ENCODE measurements at regions not wholly inside any gene's neighbourhood (a gene's known extent, or its start where the extent isn't known, plus 50 kb on each side); places are given as distances from the start of the nearest gene placed in this dataset.

DNA sequence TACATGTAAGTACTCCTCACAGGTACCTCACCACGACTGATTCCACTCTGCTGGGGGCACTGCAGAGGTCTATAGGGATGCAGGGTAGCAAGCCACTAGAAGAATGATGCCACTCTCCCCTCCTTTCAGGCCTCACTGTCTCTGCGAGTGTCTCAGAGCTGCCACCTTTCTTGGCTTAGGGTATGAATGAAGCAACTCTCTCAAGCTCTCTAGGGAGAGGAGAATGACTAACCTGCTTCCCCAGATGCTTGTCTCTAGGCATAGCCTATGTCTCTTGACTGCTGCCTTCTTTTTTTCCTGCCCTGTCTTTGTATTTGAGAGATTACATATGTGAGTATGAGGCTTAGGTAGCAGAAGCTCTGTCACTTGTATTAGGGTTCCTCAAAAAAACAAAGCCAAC is 566.5 kb upstream of the ATP2B1 start:
- 87% methylated on average over 2 of the region's 2 CpGs for WGBS
- Histone ChIP-seq H3K4me3 (ENCODE audit: low read depth, low read length) (no peak overlapping the region), H3K27ac (ENCODE audit: low read depth) (no peak overlapping the region), H3K36me3 (ENCODE audit: insufficient read depth) (no peaks in the 10 kb centered on the region), H3K4me1 (ENCODE audit: insufficient read depth) (no peaks in the 10 kb centered on the region)
- no peak for DNase-seq (ENCODE audit: extremely low spot score)

GRCh38 chr12:90274407-90274806 is 565.8 kb upstream of the ATP2B1 start:
- no peak overlapping the region for H3K4me3 ChIP-seq (ENCODE audit: low read depth, low read length)
- no peak for DNase-seq (ENCODE audit: extremely low spot score)
- WGBS: 93% methylated on average over 1 of the region's 1 CpG
- no peak overlapping the region for H3K27ac ChIP-seq (ENCODE audit: low read depth)
- H3K4me1 ChIP-seq (ENCODE audit: insufficient read depth): no peaks in the 10 kb centered on the region
- no peaks in the 10 kb centered on the region for H3K36me3 ChIP-seq (ENCODE audit: insufficient read depth)

DNA sequence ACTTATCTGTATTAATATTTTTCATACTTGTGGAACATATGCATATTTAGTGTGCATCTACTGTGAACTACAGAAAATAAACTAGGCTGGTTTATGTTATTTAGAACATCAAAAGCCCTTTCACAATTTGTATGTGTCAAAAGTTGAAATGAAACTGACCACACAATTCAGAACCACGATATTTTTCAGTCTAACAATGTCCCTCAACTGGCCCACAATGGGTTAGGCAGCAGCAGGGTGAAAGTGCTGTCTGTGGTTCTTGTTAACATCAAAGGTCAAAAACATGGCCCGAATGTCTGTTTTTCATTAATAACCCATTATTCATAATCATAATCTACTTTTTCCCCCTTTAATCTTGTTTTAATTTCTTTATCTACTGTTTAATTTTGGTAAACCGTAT is 559.9 kb upstream of the ATP2B1 start:
- no peak for DNase-seq (ENCODE audit: extremely low spot score)
- H3K27ac ChIP-seq (ENCODE audit: low read depth): no peak overlapping the region
- no peaks in the 10 kb centered on the region for H3K36me3 ChIP-seq (ENCODE audit: insufficient read depth)
- 58% methylated on average over 3 of the region's 3 CpGs for WGBS
- no peak overlapping the region for H3K4me3 ChIP-seq (ENCODE audit: low read depth, low read length)
- no peaks in the 10 kb centered on the region for H3K4me1 ChIP-seq (ENCODE audit: insufficient read depth)

DNA sequence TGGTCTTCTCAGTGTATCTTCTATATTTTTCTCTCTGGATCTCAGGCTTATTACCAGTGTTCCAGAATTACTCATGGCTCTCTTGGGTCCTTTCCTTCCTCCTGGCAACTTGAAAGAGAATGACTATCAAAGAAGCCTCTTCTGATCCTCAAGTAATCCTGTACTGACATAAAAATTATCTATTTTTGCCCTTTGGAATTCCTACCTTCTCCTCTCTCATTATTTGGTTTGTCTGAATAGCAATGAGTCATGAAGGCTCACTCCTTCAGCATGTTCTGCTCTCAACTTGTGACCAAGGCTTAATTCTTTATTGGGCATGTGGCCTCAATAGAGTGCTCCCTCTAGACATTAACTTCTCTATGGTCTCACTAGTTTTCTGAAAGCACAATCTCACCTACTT is 553.6 kb upstream of the ATP2B1 start:
- Histone ChIP-seq H3K27ac (ENCODE audit: low read depth) (no peak overlapping the region), H3K4me1 (ENCODE audit: insufficient read depth) (no peaks in the 10 kb centered on the region), H3K36me3 (ENCODE audit: insufficient read depth) (no peaks in the 10 kb centered on the region), H3K4me3 (ENCODE audit: low read depth, low read length) (no peak overlapping the region)
- no peak for DNase-seq (ENCODE audit: extremely low spot score)

DNA sequence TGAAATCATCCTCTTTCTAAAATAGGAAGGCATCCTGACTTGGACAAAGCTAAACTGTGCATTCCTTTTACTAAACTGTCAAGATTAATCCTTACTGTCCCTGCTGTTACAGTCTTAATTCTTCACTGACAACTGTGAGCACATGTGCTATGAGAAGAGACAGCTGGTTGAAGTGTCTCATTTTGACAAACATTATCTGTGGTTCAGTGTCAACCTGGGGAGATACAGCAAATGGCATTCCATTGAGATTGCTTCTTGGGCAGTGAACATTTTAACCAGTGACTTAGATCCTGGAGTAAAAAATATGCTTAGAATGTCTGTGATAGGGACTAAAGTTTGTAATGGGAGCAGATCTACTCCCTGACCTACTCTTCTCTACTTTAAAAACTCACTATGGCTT is 552.6 kb upstream of the ATP2B1 start:
- Histone ChIP-seq H3K4me3 (ENCODE audit: low read depth, low read length) (no peak overlapping the region), H3K4me1 (ENCODE audit: insufficient read depth) (no peaks in the 10 kb centered on the region), H3K27ac (ENCODE audit: low read depth) (no peak overlapping the region), H3K36me3 (ENCODE audit: insufficient read depth) (no peaks in the 10 kb centered on the region)
- no peak for DNase-seq (ENCODE audit: extremely low spot score)

DNA sequence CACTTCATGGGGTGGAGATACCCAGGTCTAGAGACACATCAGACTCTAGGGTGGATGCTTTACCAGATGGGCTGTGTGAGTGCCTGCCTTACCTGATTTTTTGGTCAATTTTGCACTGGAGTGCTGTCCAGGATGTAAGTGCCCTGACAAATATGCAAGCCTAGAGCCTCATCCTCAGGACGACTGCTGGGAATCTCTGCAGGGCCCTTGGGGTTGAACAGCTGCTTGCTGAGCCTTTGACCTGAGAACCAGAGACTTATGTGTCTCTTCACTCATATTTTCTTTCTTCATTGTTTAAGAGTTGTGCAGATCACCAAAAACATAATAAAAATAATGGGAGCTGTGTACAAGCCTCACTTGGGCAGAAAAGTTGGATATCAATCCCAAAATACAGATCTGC is 551.5 kb upstream of the ATP2B1 start:
- no peaks in the 10 kb centered on the region for H3K4me1 ChIP-seq (ENCODE audit: insufficient read depth)
- no peak overlapping the region for H3K27ac ChIP-seq (ENCODE audit: low read depth)
- H3K4me3 ChIP-seq (ENCODE audit: low read depth, low read length): no peak overlapping the region
- no peak for DNase-seq (ENCODE audit: extremely low spot score)
- WGBS: 47% methylated on average over 1 of the region's 1 CpG
- no peaks in the 10 kb centered on the region for H3K36me3 ChIP-seq (ENCODE audit: insufficient read depth)

DNA sequence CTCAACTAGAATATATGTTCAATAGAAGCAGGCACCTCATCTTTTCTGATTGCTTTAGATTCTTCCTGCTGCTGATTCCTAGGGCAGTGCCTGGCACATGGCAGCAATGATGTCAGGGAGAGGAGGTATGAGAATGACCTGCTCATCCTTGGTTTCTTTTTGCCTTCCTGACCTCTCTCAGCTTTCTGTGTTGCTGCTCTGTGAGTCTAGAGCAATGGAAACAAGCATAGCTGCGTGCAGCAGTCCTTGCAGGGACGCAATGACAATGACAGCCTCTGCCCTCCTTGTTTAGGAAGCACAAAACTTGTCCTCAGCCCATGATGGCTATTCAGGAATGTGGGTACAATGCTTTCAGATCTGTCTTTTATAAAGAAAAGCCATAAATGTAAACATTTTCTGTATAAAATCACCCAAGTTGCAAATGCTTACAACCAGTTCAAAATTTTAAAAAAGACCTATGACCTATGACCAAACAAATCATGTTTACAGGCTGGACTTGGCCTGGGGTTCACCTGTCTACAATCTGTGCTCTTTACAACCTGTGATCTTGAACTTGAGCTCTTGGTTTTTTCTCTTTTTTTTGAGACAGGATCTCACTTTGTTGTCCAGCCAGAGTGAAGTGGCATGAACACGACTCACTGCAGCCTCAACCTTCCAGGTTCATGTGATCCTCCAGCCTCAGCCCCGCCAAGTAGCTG is 549.4 kb upstream of the ATP2B1 start:
- Histone ChIP-seq H3K27ac (ENCODE audit: low read depth) (no peak overlapping the region), H3K36me3 (ENCODE audit: insufficient read depth) (no peaks in the 10 kb centered on the region), H3K4me1 (ENCODE audit: insufficient read depth) (no peaks in the 10 kb centered on the region), H3K4me3 (ENCODE audit: low read depth, low read length) (no peak overlapping the region)
- WGBS: 96% methylated on average over 4 of the region's 4 CpGs
- DNase-seq (ENCODE audit: extremely low spot score): no peak

- DNase-seq (ENCODE audit: extremely low spot score): no peak
- Histone ChIP-seq H3K36me3 (ENCODE audit: insufficient read depth) (no peaks in the 10 kb centered on the region), H3K4me3 (ENCODE audit: low read depth, low read length) (no peak overlapping the region), H3K4me1 (ENCODE audit: insufficient read depth) (peaks cover 1% of the 10 kb centered on the region), H3K27ac (ENCODE audit: low read depth) (no peak overlapping the region)
These were observed 546.2 kb upstream of the ATP2B1 start for GRCh38 chr12:90254796-90255195.

DNA sequence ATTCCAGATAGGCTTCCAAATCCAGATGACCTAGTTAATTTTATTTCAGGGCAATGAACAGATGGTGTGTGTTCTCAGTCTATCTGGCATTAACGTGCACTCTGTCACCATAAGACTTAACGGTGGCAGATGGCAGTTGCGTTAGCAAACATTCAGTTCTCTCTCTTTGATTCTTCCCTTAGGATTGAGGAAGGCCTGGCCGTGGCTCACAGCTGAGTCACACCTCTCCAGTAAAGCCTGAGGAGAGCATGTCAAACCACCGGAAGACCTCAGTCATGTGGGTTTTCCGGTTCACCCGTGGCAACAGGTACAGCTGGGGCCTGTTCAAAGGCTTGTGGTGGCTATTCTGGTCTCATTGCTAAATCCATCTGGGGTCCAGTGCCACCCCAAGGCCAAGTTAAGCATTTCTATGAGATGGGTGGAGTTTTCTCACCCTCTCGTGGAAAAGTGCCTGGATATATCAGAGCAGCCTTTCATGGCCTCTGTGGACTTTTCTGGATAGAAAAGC is 545.1 kb upstream of the ATP2B1 start:
- H3K4me3 ChIP-seq (ENCODE audit: low read depth, low read length): no peak overlapping the region
- H3K4me1 ChIP-seq (ENCODE audit: insufficient read depth): peaks cover 1% of the 10 kb centered on the region
- 41% methylated on average over 8 of the region's 8 CpGs for WGBS
- no peak overlapping the region for H3K27ac ChIP-seq (ENCODE audit: low read depth)
- DNase-seq (ENCODE audit: extremely low spot score): no peak
- no peaks in the 10 kb centered on the region for H3K36me3 ChIP-seq (ENCODE audit: insufficient read depth)

GRCh38 chr12:90253136-90253535 is 544.5 kb upstream of the ATP2B1 start:
- H3K4me3 ChIP-seq (ENCODE audit: low read depth, low read length): no peak overlapping the region
- DNase-seq (ENCODE audit: extremely low spot score): no peak
- no peak overlapping the region for H3K27ac ChIP-seq (ENCODE audit: low read depth)
- H3K36me3 ChIP-seq (ENCODE audit: insufficient read depth): no peaks in the 10 kb centered on the region
- peaks cover 1% of the 10 kb centered on the region for H3K4me1 ChIP-seq (ENCODE audit: insufficient read depth)
- WGBS: 82% methylated on average over 4 of the region's 4 CpGs

- no peak for DNase-seq (ENCODE audit: extremely low spot score)
- H3K4me3 ChIP-seq (ENCODE audit: low read depth, low read length): no peak overlapping the region
- no peaks in the 10 kb centered on the region for H3K36me3 ChIP-seq (ENCODE audit: insufficient read depth)
- WGBS: 33% methylated on average over 3 of the region's 3 CpGs
- no peak overlapping the region for H3K27ac ChIP-seq (ENCODE audit: low read depth)
- H3K4me1 ChIP-seq (ENCODE audit: insufficient read depth): peaks cover 1% of the 10 kb centered on the region
These were observed 542.1 kb upstream of the ATP2B1 start for GRCh38 chr12:90250766-90251165.

DNA sequence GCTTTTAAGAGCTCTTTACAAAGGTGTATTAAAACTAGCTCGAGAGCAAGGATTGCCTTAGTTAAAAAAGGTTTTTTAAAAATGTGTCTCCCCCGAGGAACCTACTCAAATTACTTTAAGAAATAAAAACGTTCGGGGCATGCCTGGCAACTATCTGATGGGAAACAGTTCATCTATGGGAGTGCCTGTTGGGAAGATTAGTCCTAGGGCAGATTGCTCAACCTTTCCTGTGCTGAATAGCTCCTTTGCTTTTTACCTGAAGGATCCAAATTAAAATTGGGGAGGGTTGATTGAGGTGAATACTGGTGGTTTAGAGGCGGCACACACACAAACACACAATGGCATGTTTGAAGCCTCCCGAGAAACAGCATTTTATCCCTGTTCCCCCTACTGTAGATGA is 541.4 kb upstream of the ATP2B1 start:
- no peak overlapping the region for H3K4me3 ChIP-seq (ENCODE audit: low read depth, low read length)
- no peaks in the 10 kb centered on the region for H3K36me3 ChIP-seq (ENCODE audit: insufficient read depth)
- 54% methylated on average over 6 of the region's 6 CpGs for WGBS
- H3K27ac ChIP-seq (ENCODE audit: low read depth): no peak overlapping the region
- DNase-seq (ENCODE audit: extremely low spot score): no peak
- H3K4me1 ChIP-seq (ENCODE audit: insufficient read depth): peaks cover 1% of the 10 kb centered on the region

GRCh38 chr12:90246688-90247087 is 538.0 kb upstream of the ATP2B1 start:
- no peak for DNase-seq (ENCODE audit: extremely low spot score)
- Histone ChIP-seq H3K4me3 (ENCODE audit: low read depth, low read length) (no peak overlapping the region), H3K27ac (ENCODE audit: low read depth) (no peak overlapping the region), H3K36me3 (ENCODE audit: insufficient read depth) (no peaks in the 10 kb centered on the region), H3K4me1 (ENCODE audit: insufficient read depth) (peaks cover 1% of the 10 kb centered on the region)

- 42% methylated on average over 2 of the region's 2 CpGs for WGBS
- H3K4me1 ChIP-seq (ENCODE audit: insufficient read depth): no peaks in the 10 kb centered on the region
- H3K27ac ChIP-seq (ENCODE audit: low read depth): no peak overlapping the region
- DNase-seq (ENCODE audit: extremely low spot score): no peak
- no peaks in the 10 kb centered on the region for H3K36me3 ChIP-seq (ENCODE audit: insufficient read depth)
- no peak overlapping the region for H3K4me3 ChIP-seq (ENCODE audit: low read depth, low read length)
These were observed 536.8 kb upstream of the ATP2B1 start for GRCh38 chr12:90245391-90245790.

DNA sequence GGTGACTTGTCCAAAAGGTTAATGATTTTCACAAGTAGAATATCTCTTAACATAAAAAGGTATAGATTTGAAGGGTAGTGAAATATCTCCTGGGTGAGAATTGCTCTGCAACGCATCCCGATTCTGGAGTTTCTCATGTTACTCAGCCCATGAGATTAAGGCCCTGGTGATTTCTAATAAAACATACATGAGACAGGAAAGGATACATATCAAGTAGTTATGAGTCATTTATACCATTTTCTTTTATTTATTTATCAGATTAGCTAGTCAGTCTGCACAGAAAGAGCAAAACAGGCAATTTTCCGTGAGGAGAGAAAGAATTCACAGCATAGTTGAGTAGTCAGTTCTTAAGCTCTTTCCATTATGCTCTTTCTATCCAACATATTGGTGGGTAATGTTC is 535.6 kb upstream of the ATP2B1 start:
- H3K36me3 ChIP-seq (ENCODE audit: insufficient read depth): no peaks in the 10 kb centered on the region
- no peak overlapping the region for H3K4me3 ChIP-seq (ENCODE audit: low read depth, low read length)
- WGBS: 85% methylated on average over 3 of the region's 3 CpGs
- H3K4me1 ChIP-seq (ENCODE audit: insufficient read depth): no peaks in the 10 kb centered on the region
- no peak for DNase-seq (ENCODE audit: extremely low spot score)
- no peak overlapping the region for H3K27ac ChIP-seq (ENCODE audit: low read depth)
